Parathyroid adenoma (tissue), 2 donors: ENCODE measurements at regions not wholly inside any gene's neighbourhood (a gene's known extent, or its start where the extent isn't known, plus 50 kb on each side); places are given as distances from the start of the nearest gene placed in this dataset.
"Not testable (repeated sequence)": the region's sequence is repeated elsewhere in the genome, so short reads cannot be mapped to it uniquely, and the experiment has no call there.

Source experiments
- H2AFZ ChIP-seq: fragments of 300-600 bp; sonication (generic); one replicate; pipeline ENCODE4 v1.7.0; 2017; ENCODE audit warnings: antibody characterized with exemption, mild to moderate bottlenecking
- H3K27ac ChIP-seq: fragments of 300-600 bp; sonication (generic); one replicate; pipeline ENCODE4 v1.7.0; 2017
- H3K27me3 ChIP-seq: fragments of 300-600 bp; sonication (generic); one replicate; pipeline ENCODE4 v1.7.0; 2017; ENCODE audit warnings: low read length; ENCODE audit not compliant: control insufficient read depth, insufficient read depth
- H3K36me3 ChIP-seq: fragments of 300-600 bp; sonication (generic); one replicate; pipeline ENCODE4 v1.7.0; 2017; ENCODE audit warnings: low read length; ENCODE audit not compliant: control insufficient read depth, insufficient read depth
- H3K4me1 ChIP-seq: fragments of 300-600 bp; sonication (generic); one replicate; pipeline ENCODE4 v1.7.0; 2017; ENCODE audit warnings: control low read depth
- H3K4me2 ChIP-seq: fragments of 300-600 bp; sonication (generic); one replicate; pipeline ENCODE4 v1.7.0; 2017; ENCODE audit warnings: low read length
- H3K4me3 ChIP-seq: fragments of 300-600 bp; sonication (generic); one replicate; pipeline ENCODE4 v1.7.0; 2017; ENCODE audit warnings: low read depth, low read length
- H3K79me2 ChIP-seq: fragments of 300-600 bp; sonication (generic); one replicate; pipeline ENCODE4 v1.7.0; 2017; ENCODE audit warnings: control low read depth
- H3K9ac ChIP-seq: fragments of 300-600 bp; sonication (generic); one replicate; pipeline ENCODE4 v1.7.0; 2017; ENCODE audit warnings: mild to moderate bottlenecking
- H3K9me3 ChIP-seq: fragments of 300-600 bp; sonication (generic); one replicate; pipeline ENCODE4 v1.7.0; 2017; ENCODE audit warnings: low read length; ENCODE audit not compliant: control insufficient read depth
- TF ChIP-seq, protein P1 (sequence below): fragments of 300-600 bp; sonication (generic); IDR thresholded peaks from one replicate; pipeline ENCODE4 v1.7.0; 2017; ENCODE audit warnings: antibody characterized with exemption, mild to moderate bottlenecking
- donor health status: primary hyperparathyroidism.

DNA sequence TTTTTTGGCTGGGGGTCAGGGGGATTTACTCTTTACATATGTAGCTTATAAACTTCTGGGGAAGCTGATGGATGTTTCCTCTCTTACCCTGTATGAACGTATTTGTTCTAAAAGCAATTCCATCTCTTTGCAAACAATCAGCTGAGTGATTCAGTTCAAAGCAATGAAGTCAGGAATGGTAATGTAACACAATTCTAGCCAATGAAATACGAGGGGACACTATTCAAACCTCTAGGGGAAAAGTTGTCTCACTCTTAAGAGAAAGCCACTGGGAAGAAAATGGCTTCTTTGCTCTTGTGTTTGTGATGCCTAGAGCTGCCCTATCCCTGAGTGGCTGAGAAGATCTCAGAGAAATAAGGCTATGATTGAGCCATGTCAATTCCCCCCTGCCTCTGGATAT, 134.8 kb upstream of the SEMA3C start:
- Histone ChIP-seq H3K4me2 (no peak overlapping the region), H3K4me1 (no peaks in the 10 kb centered on the region), H3K9me3 (no peaks in the 10 kb centered on the region), H3K27me3 (no peaks in the 10 kb centered on the region), H3K9ac (no peak overlapping the region), H3K79me2 (no peaks in the 10 kb centered on the region), H3K4me3 (no peak overlapping the region), H3K36me3 (no peaks in the 10 kb centered on the region), H3K27ac (no peak overlapping the region), H2AFZ (no peak overlapping the region)
- TF ChIP-seq, protein P1, sequence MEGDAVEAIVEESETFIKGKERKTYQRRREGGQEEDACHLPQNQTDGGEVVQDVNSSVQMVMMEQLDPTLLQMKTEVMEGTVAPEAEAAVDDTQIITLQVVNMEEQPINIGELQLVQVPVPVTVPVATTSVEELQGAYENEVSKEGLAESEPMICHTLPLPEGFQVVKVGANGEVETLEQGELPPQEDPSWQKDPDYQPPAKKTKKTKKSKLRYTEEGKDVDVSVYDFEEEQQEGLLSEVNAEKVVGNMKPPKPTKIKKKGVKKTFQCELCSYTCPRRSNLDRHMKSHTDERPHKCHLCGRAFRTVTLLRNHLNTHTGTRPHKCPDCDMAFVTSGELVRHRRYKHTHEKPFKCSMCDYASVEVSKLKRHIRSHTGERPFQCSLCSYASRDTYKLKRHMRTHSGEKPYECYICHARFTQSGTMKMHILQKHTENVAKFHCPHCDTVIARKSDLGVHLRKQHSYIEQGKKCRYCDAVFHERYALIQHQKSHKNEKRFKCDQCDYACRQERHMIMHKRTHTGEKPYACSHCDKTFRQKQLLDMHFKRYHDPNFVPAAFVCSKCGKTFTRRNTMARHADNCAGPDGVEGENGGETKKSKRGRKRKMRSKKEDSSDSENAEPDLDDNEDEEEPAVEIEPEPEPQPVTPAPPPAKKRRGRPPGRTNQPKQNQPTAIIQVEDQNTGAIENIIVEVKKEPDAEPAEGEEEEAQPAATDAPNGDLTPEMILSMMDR, result no peak

DNA sequence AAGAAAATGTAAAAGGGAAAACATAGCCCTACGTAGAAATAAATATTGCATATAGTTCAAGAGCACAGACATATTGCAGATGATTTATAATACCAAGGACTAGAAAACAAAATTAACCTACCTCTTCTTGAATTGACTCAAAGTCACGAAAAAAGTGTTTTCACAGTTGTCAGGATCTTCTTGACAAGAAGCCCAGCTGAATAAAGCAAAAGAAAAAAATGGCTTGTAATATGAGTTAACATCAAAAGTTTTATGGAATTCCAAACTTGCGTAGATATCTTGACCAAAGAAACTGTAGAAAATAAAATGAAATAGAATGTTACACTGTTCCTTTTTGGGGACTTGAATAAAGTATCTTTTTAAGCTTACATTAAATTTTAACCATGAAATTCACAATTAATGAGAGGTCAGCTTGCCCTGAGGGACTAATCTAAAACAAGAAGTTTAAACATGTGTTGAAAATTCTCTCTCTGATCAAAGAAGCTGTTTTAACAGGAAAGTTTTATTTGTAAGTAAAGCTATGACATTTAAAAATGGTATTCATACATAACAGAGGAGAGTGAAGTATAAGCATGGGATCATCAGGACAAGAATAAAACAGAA, 133.1 kb upstream of the SEMA3C start:
- no peaks in the 10 kb centered on the region for H3K9me3 ChIP-seq
- no peaks in the 10 kb centered on the region for H3K79me2 ChIP-seq
- H3K27me3 ChIP-seq, result no peaks in the 10 kb centered on the region
- no peak overlapping the region for H3K27ac ChIP-seq
- no peak overlapping the region for H2AFZ ChIP-seq
- no peaks in the 10 kb centered on the region for H3K36me3 ChIP-seq
- no peak overlapping the region for H3K4me3 ChIP-seq
- H3K4me1 ChIP-seq, result no peaks in the 10 kb centered on the region
- H3K9ac ChIP-seq, result no peak overlapping the region
- H3K4me2 ChIP-seq, result no peak overlapping the region
- TF ChIP-seq, protein P1, result no peak

DNA sequence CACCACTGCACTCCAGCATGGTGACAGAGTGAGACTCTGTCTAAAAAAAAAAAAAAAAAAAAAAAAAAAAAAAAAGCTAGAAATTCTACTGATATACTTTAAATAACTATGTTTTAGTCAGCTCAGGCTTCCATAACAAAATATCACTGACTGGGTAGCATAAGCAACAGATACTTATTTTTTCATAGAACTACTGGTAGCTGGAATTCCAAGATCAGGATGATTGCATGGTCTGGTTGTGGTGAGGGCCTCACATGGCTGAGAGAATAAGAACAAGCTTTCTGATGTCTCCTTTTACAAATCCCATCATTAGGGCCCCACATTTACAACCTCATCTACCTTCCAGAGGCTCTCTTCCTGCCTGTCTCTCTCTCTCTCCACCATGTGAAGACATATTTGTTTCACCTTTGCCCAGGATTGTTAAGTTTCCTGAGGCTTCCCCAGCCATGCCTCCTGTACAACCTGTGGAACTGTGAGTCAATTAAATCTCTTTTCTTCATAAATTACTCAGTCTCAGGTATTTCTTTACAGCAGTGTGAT, 126.7 kb upstream of the SEMA3C start:
- no peaks in the 10 kb centered on the region for H3K79me2 ChIP-seq
- TF ChIP-seq, protein P1, result no peak
- no peak overlapping the region for H3K4me3 ChIP-seq
- no peak overlapping the region for H3K4me2 ChIP-seq
- no peaks in the 10 kb centered on the region for H3K36me3 ChIP-seq
- H3K27ac ChIP-seq, result no peak overlapping the region
- H3K9ac ChIP-seq, result no peak overlapping the region
- H3K27me3 ChIP-seq, result no peaks in the 10 kb centered on the region
- no peaks in the 10 kb centered on the region for H3K4me1 ChIP-seq
- H2AFZ ChIP-seq, result no peak overlapping the region
- no peaks in the 10 kb centered on the region for H3K9me3 ChIP-seq

DNA sequence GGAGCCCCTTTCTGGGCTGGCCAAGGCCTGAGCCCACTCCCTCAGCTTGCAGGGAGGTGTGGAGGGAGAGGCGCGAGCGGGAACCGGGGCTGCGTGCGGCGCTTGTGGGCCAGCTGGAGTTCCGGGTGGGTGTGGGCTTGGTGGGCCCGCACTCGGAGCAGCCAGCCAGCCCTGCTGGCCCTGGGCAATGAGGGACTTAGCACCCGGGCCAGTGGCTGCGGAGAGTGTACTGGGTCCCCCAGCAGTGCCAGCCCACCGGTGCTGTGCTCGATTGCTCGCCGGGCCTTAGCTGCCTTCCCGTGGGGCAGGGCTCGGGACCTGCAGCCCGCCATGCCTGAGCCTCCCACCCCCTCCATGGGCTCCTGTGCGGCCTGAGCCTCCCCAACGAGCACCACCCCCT, 123.8 kb upstream of the SEMA3C start:
- not testable (repeated sequence) for H3K4me3 ChIP-seq, H3K9me3 ChIP-seq, H3K9ac ChIP-seq, H2AFZ ChIP-seq, H3K79me2 ChIP-seq, H3K27me3 ChIP-seq, H3K36me3 ChIP-seq, H3K4me2 ChIP-seq, H3K4me1 ChIP-seq, H3K27ac ChIP-seq

DNA sequence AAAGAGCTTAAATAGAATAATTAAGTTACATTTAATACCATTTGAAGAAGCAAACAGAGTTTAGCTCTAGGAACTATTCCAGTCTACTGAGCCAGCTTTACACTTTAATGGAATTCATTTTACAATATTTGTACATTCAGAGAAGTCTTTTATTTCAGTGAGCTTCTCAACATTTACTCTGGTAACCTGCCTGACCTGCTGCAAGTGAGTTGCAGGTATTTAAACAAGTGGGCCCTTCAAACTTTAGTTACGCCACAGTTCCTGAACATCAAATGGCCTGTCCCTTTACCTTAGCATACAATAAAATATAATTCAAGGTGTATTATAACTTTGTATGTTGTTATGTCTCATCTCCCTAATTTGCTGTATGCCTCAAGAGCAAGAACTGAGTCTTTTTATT, 121.6 kb upstream of the SEMA3C start:
- Histone ChIP-seq H3K27me3 (no peaks in the 10 kb centered on the region), H3K9ac (no peak overlapping the region), H3K27ac (no peak overlapping the region), H3K4me2 (no peak overlapping the region), H3K9me3 (no peaks in the 10 kb centered on the region), H3K36me3 (no peaks in the 10 kb centered on the region), H3K4me3 (no peak overlapping the region), H3K79me2 (no peaks in the 10 kb centered on the region), H3K4me1 (no peaks in the 10 kb centered on the region), H2AFZ (no peak overlapping the region)
- TF ChIP-seq, protein P1, result no peak
